ENCODE measurements at regions not wholly inside any gene's neighbourhood (a gene's known extent, or its start where the extent isn't known, plus 50 kb on each side); places are given as distances from the start of the nearest gene placed in this dataset.

DNA sequence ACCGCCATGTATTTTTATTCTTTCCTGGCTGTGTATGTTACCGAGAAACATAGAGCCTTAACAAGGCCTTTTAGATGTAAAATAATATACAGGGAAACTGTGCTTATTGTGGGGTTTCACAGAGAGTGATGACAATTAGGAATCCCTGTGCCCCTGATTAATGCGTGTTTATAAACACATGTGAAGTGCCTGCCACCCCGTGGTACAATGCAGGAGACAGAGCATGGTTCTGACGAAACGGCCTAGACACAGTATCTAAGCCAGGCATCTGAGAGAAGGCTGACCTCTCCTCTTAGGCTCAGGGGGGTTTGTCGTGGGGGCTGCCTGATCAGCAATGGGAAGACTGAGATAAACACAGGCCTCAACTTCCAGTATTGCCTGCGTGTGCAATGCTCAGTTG, 200.0 kb downstream of the AJAP1 start:
- Histone ChIP-seq H3K4me3 (replicated peaks in 1 of 4; ENCODE audit: control extremely low read depth in 1 of 4, insufficient read depth in 1 of 4, low read depth in 3 of 4, low read length in 4 of 4) (no peak overlapping the region), H4K20me1 (ENCODE audit: control insufficient read depth, extremely low read depth, insufficient read depth, low read length) (no peaks in the 10 kb centered on the region), H3K79me2 (ENCODE audit: control insufficient read depth, insufficient read depth, low read length) (no peaks in the 10 kb centered on the region), H2AFZ (ENCODE audit: low read length) (no peak overlapping the region), H3K9me3 (ENCODE audit: control insufficient read depth, insufficient read depth, low read depth, low read length) (no peaks in the 10 kb centered on the region), H3K4me1 (ENCODE audit: control insufficient read depth, extremely low read depth, insufficient read depth, low read length) (no peaks in the 10 kb centered on the region), H3K36me3 (ENCODE audit: control insufficient read depth, insufficient read depth, low read length) (no peaks in the 10 kb centered on the region), H3K9ac (ENCODE audit: insufficient read depth, low read length) (no peak overlapping the region), H3K4me2 (ENCODE audit: extremely low read depth, insufficient read depth, low read length) (no peak overlapping the region), H3K27me3 (ENCODE audit: control insufficient read depth, insufficient read depth, low read length) (no peaks in the 10 kb centered on the region), H3K27ac (ENCODE audit: insufficient read depth, low read length) (no peak overlapping the region)
- TF ChIP-seq EZH2 (IDR thresholded peaks at IDR 0.05; ENCODE audit: low read length, missing control alignments): no peak
- TF ChIP-seq, protein P1, sequence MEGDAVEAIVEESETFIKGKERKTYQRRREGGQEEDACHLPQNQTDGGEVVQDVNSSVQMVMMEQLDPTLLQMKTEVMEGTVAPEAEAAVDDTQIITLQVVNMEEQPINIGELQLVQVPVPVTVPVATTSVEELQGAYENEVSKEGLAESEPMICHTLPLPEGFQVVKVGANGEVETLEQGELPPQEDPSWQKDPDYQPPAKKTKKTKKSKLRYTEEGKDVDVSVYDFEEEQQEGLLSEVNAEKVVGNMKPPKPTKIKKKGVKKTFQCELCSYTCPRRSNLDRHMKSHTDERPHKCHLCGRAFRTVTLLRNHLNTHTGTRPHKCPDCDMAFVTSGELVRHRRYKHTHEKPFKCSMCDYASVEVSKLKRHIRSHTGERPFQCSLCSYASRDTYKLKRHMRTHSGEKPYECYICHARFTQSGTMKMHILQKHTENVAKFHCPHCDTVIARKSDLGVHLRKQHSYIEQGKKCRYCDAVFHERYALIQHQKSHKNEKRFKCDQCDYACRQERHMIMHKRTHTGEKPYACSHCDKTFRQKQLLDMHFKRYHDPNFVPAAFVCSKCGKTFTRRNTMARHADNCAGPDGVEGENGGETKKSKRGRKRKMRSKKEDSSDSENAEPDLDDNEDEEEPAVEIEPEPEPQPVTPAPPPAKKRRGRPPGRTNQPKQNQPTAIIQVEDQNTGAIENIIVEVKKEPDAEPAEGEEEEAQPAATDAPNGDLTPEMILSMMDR (conservative IDR thresholded peaks at IDR 0.05 in 1 of 2, IDR thresholded peaks at IDR 0.05 in 1 of 2; ENCODE audit: low read depth in 1 of 2, low read length in 2 of 2): no peak
- DNase-seq (ENCODE audit: low read depth in 2 of 2): no peak

DNA sequence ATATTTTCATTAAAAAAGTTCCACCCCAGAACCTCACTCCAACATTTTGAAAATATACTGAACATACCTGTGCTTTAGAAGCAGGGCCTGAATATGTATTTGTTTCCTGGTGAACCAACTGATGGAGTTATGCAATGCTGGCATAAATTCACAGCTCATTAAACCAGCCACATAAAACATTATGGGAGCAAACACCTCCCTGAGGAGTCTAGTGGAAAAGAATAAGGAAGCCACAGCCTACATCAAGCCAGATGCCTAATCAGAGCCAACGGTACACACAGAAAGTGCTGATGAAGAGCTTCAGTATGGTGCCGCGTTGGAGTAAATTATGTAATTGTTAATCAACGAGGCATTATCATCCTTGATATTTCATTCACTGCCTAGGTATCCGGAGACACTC, 199.5 kb downstream of the AJAP1 start:
- TF ChIP-seq, protein P1 (conservative IDR thresholded peaks at IDR 0.05 in 1 of 2, IDR thresholded peaks at IDR 0.05 in 1 of 2; ENCODE audit: low read depth in 1 of 2, low read length in 2 of 2): no peak
- no peaks in the 10 kb centered on the region for H3K27me3 ChIP-seq (ENCODE audit: control insufficient read depth, insufficient read depth, low read length)

DNA sequence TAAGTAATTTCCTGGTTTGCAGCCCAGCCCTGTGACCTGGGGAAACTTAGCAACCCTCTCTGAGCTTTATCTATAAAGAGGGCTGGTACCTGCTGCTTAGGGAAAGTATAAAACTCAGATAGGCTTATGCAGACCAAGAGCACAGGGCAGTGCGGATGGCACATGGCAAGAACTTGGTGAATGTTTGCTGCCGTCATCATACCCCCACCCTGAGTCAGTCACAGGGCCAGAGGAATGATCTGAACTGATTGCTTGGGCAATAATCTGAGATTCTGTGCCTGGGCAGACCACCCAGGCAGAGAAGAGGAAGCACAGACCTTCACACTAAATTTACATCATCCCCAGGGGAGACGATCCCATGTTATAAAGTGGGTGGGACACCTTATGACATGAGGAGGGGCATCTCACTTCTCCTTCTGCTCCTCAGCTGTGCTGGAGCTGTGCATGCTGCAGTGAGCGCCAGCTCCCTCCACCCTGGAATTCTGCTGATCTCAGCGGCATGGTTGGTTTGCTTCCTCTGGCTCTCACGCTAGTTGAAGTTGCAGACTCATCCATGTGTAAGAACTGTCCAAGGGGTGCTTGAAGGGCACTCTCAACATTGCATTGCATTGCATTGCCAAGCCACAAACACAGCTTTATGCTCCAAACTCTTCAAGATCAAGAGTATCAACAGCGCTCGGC, 197.1 kb downstream of the AJAP1 start:
- Histone ChIP-seq H3K4me3 (replicated peaks in 1 of 4; ENCODE audit: control extremely low read depth in 1 of 4, insufficient read depth in 1 of 4, low read depth in 3 of 4, low read length in 4 of 4) (no peak overlapping the region), H3K9me3 (ENCODE audit: control insufficient read depth, insufficient read depth, low read depth, low read length) (no peaks in the 10 kb centered on the region), H3K4me2 (ENCODE audit: extremely low read depth, insufficient read depth, low read length) (no peak overlapping the region), H3K27ac (ENCODE audit: insufficient read depth, low read length) (no peak overlapping the region), H3K36me3 (ENCODE audit: control insufficient read depth, insufficient read depth, low read length) (no peaks in the 10 kb centered on the region), H2AFZ (ENCODE audit: low read length) (no peak overlapping the region), H3K79me2 (ENCODE audit: control insufficient read depth, insufficient read depth, low read length) (no peaks in the 10 kb centered on the region), H4K20me1 (ENCODE audit: control insufficient read depth, extremely low read depth, insufficient read depth, low read length) (no peaks in the 10 kb centered on the region), H3K4me1 (ENCODE audit: control insufficient read depth, extremely low read depth, insufficient read depth, low read length) (no peaks in the 10 kb centered on the region), H3K27me3 (ENCODE audit: control insufficient read depth, insufficient read depth, low read length) (no peaks in the 10 kb centered on the region), H3K9ac (ENCODE audit: insufficient read depth, low read length) (no peak overlapping the region)
- no peak for DNase-seq (ENCODE audit: low read depth in 2 of 2)
- TF ChIP-seq, protein P1 (conservative IDR thresholded peaks at IDR 0.05 in 1 of 2, IDR thresholded peaks at IDR 0.05 in 1 of 2; ENCODE audit: low read depth in 1 of 2, low read length in 2 of 2): no peak
- TF ChIP-seq EZH2 (IDR thresholded peaks at IDR 0.05; ENCODE audit: low read length, missing control alignments): no peak

More for the DNA sequence above, 199.5 kb downstream of the AJAP1 start:
- no peaks in the 10 kb centered on the region for H3K36me3 ChIP-seq (ENCODE audit: control insufficient read depth, insufficient read depth, low read length)
- H3K4me3 ChIP-seq (replicated peaks in 1 of 4; ENCODE audit: control extremely low read depth in 1 of 4, insufficient read depth in 1 of 4, low read depth in 3 of 4, low read length in 4 of 4): no peak overlapping the region
- no peak overlapping the region for H3K27ac ChIP-seq (ENCODE audit: insufficient read depth, low read length)
- no peak overlapping the region for H3K9ac ChIP-seq (ENCODE audit: insufficient read depth, low read length)
- H3K79me2 ChIP-seq (ENCODE audit: control insufficient read depth, insufficient read depth, low read length): no peaks in the 10 kb centered on the region
- H3K4me2 ChIP-seq (ENCODE audit: extremely low read depth, insufficient read depth, low read length): no peak overlapping the region
- no peak overlapping the region for H2AFZ ChIP-seq (ENCODE audit: low read length)
- no peaks in the 10 kb centered on the region for H3K4me1 ChIP-seq (ENCODE audit: control insufficient read depth, extremely low read depth, insufficient read depth, low read length)
- no peaks in the 10 kb centered on the region for H4K20me1 ChIP-seq (ENCODE audit: control insufficient read depth, extremely low read depth, insufficient read depth, low read length)
- DNase-seq (ENCODE audit: low read depth in 2 of 2): no peak
- no peaks in the 10 kb centered on the region for H3K9me3 ChIP-seq (ENCODE audit: control insufficient read depth, insufficient read depth, low read depth, low read length)

Data from fibroblast of lung (primary cell).